ENCODE measurements at regions not wholly inside any gene's neighbourhood (a gene's known extent, or its start where the extent isn't known, plus 50 kb on each side); places are given as distances from the start of the nearest gene placed in this dataset.

DNA sequence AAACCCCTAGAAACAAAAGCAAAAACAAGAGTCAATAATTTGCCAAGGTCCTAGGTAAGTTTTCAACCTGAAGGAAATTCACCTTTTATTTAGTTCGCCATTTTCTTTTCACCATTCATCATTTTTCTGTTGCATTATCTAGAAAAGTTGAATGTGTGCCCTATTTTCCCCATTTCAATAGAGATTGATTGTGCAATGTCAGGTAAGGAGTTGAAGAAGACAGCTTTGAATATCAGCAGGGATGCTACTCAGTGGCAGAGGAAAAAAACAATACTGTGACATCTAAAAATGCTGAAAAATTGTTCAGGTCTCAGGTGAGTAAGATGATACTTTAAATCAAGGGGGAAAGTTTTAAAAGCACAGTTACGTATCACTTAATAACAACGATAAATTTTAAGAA lies 813.7 kb downstream of the DTWD2 start:
- TF ChIP-seq, protein P1, sequence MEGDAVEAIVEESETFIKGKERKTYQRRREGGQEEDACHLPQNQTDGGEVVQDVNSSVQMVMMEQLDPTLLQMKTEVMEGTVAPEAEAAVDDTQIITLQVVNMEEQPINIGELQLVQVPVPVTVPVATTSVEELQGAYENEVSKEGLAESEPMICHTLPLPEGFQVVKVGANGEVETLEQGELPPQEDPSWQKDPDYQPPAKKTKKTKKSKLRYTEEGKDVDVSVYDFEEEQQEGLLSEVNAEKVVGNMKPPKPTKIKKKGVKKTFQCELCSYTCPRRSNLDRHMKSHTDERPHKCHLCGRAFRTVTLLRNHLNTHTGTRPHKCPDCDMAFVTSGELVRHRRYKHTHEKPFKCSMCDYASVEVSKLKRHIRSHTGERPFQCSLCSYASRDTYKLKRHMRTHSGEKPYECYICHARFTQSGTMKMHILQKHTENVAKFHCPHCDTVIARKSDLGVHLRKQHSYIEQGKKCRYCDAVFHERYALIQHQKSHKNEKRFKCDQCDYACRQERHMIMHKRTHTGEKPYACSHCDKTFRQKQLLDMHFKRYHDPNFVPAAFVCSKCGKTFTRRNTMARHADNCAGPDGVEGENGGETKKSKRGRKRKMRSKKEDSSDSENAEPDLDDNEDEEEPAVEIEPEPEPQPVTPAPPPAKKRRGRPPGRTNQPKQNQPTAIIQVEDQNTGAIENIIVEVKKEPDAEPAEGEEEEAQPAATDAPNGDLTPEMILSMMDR (conservative IDR thresholded peaks at IDR 0.05; ENCODE audit: low read length) = no peak
- TF ChIP-seq EZH2phosphoT487 (IDR thresholded peaks at IDR 0.05; ENCODE audit: borderline replicate concordance, low read depth, low read length) = no peak
